Activated effector memory CD4-positive, alpha-beta T cell treated with Interleukin-2 at 50 U/mL for 16 hours (primary cell): ENCODE measurements at regions not wholly inside any gene's neighbourhood (a gene's known extent, or its start where the extent isn't known, plus 50 kb on each side); places are given as distances from the start of the nearest gene placed in this dataset.
"Not testable (repeated sequence)": the region's sequence is repeated elsewhere in the genome, so short reads cannot be mapped to it uniquely, and the experiment has no call there.

Experiments
- DNase-seq: peaks from one replicate; pipeline ENCODE4 v3.0.0-alpha.2; 2020

GRCh38 chr18:42334931-42335330, 379.9 kb downstream of the PIK3C3 start:
- DNase-seq = no peak

- no peak for DNase-seq
Measured at GRCh38 chr18:42336139-42336538, 381.1 kb downstream of the PIK3C3 start.

- not testable (repeated sequence) for DNase-seq
Measured at GRCh38 chr18:42337337-42337736, 382.3 kb downstream of the PIK3C3 start.

GRCh38 chr18:42338683-42339082, 383.6 kb downstream of the PIK3C3 start:
- no peak for DNase-seq

- no peak for DNase-seq
Measured at GRCh38 chr18:42339372-42339771, 384.3 kb downstream of the PIK3C3 start.

GRCh38 chr18:42340423-42341009, 385.5 kb downstream of the PIK3C3 start:
- no peak for DNase-seq

- no peak for DNase-seq
Measured at GRCh38 chr18:42341423-42341822, 386.4 kb downstream of the PIK3C3 start.

- DNase-seq = no peak
Measured at GRCh38 chr18:42348722-42349121, 393.7 kb downstream of the PIK3C3 start.

- DNase-seq = no peak
Measured at GRCh38 chr18:42351455-42351854, 396.4 kb downstream of the PIK3C3 start.

GRCh38 chr18:42360716-42361115, 405.7 kb downstream of the PIK3C3 start:
- no peak for DNase-seq

- DNase-seq = no peak
Measured at GRCh38 chr18:42363446-42364441, 408.7 kb downstream of the PIK3C3 start.

GRCh38 chr18:42364766-42365165, 409.7 kb downstream of the PIK3C3 start:
- DNase-seq = no peak

- DNase-seq = no peak
Measured at GRCh38 chr18:42365591-42365990, 410.6 kb downstream of the PIK3C3 start.

- DNase-seq = no peak
Measured at GRCh38 chr18:42373584-42373983, 418.6 kb downstream of the PIK3C3 start.

- no peak for DNase-seq
Measured at GRCh38 chr18:42374961-42375360, 419.9 kb downstream of the PIK3C3 start.

GRCh38 chr18:42378854-42379253, 423.8 kb downstream of the PIK3C3 start:
- DNase-seq = not testable (repeated sequence)

- DNase-seq = not testable (repeated sequence)
Measured at GRCh38 chr18:42381236-42381635, 426.2 kb downstream of the PIK3C3 start.

GRCh38 chr18:42392416-42392815, 437.4 kb downstream of the PIK3C3 start:
- DNase-seq = no peak

GRCh38 chr18:42392926-42393325, 437.9 kb downstream of the PIK3C3 start:
- no peak for DNase-seq

- DNase-seq = no peak
Measured at GRCh38 chr18:42394238-42394637, 439.2 kb downstream of the PIK3C3 start.

- DNase-seq = no peak
Measured at GRCh38 chr18:42401131-42401673, 446.2 kb downstream of the PIK3C3 start.

GRCh38 chr18:42404151-42404550, 449.1 kb downstream of the PIK3C3 start:
- DNase-seq = no peak

- no peak for DNase-seq
Measured at GRCh38 chr18:42409005-42409404, 454.0 kb downstream of the PIK3C3 start.

- no peak for DNase-seq
Measured at GRCh38 chr18:42412281-42412680, 457.2 kb downstream of the PIK3C3 start.
